ENCODE measurements at regions not wholly inside any gene's neighbourhood (a gene's known extent, or its start where the extent isn't known, plus 50 kb on each side); places are given as distances from the start of the nearest gene placed in this dataset.

DNA sequence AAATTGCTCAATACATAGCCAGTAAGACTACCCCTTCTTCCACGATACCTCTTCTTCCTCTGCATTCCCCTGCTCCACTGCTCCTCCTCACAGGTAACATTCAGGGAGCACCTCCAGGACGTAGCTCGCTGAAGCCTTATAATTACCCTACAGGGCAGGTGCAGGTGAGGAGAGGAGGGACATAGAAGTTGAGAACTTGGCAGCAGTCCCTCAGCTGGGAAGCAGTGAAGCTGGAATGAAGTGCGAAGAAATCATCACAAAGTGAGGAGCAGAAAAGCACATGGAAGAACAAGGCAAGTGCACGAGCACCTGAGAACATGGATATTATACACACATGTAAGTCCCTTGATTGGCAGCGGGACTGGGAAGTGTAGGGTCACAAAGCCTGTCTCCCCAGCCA lies 118.2 kb downstream of the HSD17B3 start:
- ATAC-seq = no peak

- no peak for ATAC-seq
Observed at GRCh38 chr9:96178153-96178552, 123.8 kb downstream of the HSD17B3 start.

DNA sequence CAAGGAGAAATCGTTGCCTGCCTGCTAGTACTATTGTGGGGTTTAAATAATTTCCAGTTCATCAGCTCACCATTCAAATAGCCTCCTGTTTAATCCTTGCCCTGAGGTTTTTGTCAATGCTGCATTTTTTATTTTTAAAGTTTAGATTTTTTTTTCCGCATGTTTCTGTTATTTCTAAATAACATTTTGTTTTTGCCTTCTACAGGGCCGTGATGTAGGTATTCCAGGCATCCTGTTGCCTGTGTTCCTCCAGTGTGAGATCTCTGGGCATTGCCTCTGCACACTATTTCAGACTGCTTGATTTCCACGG lies 124.3 kb downstream of the HSD17B3 start:
- ATAC-seq = no peak

GRCh38 chr9:96177005-96177718 lies 124.8 kb downstream of the HSD17B3 start:
- ATAC-seq = no peak

DNA sequence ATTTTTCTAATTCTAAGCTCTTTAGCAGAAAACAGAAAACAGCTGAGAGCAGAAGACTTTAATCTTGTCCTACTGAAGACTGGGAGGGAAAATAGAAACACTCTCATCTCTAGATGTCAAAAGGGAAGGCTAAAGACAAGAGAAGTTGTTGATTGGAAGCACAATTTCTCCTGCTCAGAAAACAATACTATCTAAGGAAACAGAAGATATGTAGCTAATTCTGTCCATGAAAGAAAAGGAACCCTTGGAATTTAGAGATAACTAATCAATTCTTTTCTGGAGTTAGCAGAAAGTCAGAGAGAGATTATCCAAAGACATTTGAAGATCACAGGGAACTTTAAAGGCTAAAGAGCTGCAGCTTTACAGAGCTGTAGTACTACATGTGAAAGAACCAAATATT lies 126.2 kb downstream of the HSD17B3 start:
- ATAC-seq = no peak

GRCh38 chr9:96175001-96175400 lies 127.0 kb downstream of the HSD17B3 start:
- no peak for ATAC-seq

DNA sequence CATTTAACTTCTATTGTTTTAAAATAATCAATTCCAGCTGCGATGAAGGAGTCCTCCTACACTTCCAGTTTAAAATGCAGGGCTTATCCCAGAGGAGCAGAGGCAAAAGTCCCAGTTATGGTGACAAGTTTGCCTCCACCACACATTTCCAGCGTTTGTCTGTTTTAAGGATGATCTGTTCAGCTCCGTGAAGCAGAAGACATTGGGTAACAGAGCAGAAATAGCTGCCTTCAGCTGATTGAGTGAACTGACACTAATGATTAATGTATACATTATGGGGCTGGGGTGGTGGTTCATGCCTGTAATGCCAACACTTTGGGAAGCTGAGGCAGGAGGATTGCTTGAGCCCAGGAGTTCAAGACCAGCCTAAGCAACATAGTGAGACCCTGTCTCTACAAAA lies 127.6 kb downstream of the HSD17B3 start:
- ATAC-seq = no peak

DNA sequence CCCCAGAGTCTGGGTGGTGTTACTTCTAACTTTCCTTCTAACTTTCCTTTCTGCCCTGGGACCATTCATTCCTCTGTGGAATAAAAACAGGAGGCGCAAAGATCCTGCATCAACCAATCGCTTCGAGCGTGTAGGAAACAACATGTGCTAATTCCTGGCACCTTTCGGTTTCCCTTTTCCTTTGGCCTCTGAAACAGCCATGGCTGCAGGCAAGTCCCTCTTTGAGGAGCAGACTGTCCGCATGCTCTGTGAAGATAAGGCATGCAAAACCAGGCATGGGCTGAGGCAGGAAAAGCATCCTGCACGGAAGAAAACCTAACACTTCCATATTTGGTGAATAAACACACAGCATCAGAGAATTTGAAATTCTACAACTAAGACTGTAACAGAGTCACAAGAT lies 128.3 kb downstream of the HSD17B3 start:
- ATAC-seq = no peak

DNA sequence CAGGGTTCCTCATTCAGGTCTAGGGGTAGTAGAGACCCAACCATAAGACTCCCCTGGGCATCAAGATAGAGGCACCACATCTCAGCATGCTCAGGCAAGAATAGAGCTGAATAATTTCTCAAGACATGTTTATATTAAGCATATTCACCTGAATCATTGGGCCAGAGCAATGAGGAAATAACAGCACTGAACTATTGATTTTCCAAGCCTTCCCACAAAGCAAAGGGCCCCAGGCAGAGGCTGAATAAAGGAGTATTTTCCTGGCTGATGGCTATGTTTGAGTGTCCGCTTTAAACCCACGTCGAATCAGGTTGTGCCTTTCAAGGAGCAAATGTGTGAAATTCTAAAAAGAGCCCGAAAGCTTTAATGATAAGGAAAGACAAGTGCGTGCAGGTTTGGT lies 129.2 kb downstream of the HSD17B3 start:
- ATAC-seq = no peak

GRCh38 chr9:96171728-96172127 lies 130.2 kb downstream of the HSD17B3 start:
- ATAC-seq = no peak

- ATAC-seq = no peak
Observed at GRCh38 chr9:96169901-96170300, 132.1 kb downstream of the HSD17B3 start.

GRCh38 chr9:96169484-96169883 lies 132.5 kb downstream of the HSD17B3 start:
- no peak for ATAC-seq

DNA sequence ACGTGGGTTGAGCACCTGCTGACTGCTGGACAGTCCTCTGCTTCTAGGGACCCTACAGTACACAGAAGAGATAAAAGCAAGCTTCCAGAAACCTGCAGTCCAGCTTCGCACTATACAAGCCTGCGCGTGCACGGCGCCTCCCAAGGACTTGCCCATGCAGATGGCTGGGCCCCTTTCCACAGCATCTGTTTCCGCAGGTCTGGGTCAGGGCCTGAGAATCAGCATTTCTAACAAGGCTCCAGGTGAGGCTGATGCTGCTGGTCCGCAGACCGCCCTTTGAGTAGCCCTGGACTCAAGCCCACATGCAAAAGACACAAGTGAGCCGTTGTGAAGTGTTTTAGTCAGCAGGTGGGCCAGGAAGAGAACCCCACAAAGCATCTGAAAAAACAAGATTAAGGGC lies 133.1 kb downstream of the HSD17B3 start:
- no peak for ATAC-seq

DNA sequence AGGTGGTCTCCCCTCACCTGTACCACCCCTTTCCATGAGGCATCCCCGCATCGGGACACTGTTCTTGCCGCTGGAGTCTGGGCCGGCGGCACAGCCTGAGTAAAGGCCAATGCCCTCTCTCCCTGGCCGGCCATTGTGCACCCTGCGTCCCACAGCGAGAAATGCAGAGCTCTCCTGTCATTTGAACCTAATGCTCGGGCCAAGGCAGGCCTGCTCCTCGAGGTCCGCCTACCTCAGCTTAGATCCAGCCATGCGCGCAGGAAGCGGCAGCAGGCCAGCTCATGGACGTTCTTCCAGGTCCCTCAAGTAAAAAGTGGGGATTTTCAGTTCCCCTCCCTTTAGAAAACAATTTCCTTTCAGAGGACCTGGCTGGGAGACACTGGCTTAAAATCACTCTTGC lies 135.0 kb downstream of the HSD17B3 start:
- ATAC-seq = no peak

DNA sequence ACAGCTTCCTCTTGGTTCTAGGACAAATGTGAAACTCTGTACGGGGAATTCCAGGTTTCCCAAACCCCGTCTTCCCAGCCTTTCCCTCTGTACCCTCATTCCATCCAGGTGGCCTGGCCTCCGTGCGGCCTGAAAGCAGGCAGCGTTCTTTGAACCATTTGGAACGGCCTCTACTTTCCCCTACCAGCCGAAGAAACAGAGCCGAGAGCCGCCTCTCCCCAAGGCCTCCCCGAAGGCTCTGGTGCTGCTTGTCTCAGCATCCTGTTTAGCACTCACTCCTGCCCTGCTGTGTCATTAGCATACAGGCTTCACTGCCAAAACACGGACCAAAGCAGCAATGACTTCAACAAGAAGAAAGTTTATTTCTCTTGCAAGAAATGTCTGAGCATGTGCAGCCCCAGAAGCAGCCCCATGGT lies 137.7 kb downstream of the HSD17B3 start:
- ATAC-seq = no peak

GRCh38 chr9:96163712-96164111 lies 138.3 kb downstream of the HSD17B3 start:
- no peak for ATAC-seq

DNA sequence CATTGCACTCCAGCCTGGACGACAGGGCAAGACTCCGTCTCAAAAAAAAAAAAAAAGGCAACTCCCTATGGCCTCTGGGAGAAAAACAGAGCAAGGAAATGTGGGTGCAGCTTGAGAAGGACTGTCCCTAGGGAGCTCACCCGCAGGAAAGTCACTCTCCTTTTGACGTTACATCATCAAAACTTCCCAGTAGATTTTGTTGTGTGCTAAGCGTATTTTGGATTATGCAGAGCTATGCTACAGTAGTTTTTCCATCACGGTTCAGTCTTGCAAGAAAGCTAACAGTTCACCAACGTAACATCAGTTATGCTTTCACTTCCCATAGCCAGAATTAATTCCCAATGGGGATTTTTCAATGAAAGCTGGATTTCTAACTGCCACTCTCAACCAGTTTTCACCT lies 138.8 kb downstream of the HSD17B3 start:
- ATAC-seq = no peak

- no peak for ATAC-seq
Observed at GRCh38 chr9:96161819-96162218, 140.2 kb downstream of the HSD17B3 start.

DNA sequence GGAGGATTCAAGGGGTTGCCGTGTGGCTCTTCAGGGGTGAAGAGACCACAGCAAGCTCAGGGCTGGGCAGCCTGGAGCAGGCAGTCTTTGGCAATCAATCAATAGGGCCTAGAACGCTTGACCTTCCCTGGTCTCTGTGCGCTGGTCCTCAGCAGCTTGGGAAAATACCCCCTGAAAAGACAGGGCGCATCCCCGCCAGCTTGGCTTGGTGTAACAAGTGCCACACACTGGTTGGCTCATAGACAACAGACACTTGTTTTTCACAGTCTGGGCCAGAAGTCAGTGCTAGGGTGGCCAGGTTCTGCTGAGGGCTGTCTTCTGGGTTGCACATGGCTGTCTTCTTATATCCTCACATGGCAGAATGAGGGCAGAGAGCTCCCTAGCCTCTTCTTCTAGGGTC lies 141.1 kb downstream of the HSD17B3 start:
- no peak for ATAC-seq

DNA sequence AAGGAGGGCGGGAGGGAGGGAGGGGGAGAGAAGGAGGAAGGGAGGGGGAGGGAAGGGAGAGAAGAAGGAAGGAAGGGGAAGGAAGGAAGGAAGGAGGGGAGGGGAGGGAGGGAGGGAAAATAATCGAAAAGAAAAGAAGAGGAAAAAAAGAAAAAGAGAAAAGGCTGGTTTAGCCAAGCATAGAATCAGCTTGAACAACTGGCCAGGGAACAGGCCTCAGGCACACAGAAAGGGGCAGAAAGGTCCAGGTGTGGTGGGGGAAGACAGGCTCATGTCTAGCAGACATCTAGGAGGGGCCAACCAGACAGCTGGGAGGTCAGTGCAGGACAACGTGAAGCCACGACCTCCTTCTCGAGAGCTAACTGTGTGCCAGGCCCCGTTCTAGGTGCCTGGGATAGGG lies 141.8 kb downstream of the HSD17B3 start:
- peak in 1 of 2 donors; percentile 17 for ATAC-seq

DNA sequence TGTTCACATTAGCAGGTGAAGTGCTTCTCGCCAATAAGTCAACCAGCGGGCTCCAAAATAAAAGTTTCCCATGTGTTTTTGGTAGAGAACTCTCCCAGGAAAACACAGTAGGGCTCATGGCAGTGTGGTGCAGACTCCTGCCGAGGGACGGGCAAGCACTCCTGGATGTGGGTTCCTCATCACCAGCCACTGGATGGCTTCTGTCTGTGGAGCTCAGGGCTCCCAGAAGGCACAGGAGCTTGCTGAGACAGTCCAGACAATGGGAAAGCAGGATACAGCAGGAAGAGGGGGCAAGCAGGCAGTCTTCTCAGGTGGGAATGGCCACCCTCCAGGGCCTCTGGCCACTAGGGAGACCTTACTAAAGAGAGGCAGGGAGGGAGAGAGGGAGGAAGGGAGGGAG lies 142.4 kb downstream of the HSD17B3 start:
- no peak for ATAC-seq

DNA sequence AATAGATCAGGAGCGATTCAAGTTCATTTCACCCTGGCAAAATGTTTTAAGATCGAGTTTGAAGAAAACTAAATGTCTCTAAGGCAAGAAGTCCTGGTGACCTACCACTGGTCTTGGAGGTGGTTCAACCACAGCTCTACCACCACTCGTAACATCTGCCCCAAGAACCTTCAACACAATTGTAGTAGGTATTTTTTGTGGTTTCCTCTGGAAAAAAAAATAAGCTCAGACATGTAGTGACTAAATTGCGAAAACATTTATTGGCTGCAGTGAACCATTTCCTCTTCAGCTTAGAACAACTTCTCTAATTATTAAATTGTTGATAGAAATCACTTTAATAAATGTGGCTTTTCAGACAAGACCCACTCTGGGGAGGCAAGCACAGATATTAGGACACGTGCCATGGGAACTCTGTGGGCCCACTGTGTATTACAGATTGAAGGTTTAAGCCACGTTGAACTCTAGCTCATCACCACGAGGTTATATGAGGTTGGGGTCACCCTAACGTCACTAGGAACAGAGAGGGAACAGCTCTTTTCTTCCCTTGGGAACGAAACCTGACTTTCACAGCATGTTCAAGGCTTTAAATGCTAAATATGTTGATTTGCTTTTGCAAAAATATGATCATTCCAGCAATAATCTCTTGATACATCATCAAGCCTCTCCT lies 142.9 kb downstream of the HSD17B3 start:
- no peak for ATAC-seq

GRCh38 chr9:96158147-96158546 lies 143.8 kb downstream of the HSD17B3 start:
- ATAC-seq = no peak

DNA sequence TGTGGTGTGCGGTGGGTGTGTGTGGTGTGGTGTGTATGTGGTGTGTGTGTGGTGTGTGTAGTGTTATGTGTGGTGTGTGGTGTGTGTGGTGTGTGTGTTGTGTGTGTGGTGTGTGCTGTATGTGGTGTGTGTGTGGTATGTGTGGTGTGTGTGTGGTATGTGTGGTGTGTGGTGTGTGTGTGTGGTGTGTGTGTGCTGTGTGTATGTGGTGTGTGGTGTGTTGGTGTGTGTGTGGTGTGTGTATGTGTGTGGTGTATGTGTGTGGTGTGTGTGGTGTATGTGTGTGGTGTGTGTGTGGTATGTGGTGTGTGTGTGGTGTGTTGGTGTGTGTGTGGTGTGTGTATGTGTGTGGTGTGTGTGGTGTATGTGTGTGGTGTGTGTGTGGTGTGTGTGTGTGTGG lies 144.3 kb downstream of the HSD17B3 start:
- no peak for ATAC-seq
